Type B pancreatic cell (in vitro differentiated cells): ENCODE measurements at regions not wholly inside any gene's neighbourhood (a gene's known extent, or its start where the extent isn't known, plus 50 kb on each side); places are given as distances from the start of the nearest gene placed in this dataset.

Experiments
- DNase-seq: peaks from one replicate; pipeline ENCODE4 v3.0.0; 2021; ENCODE audit warnings: mixed read lengths; ENCODE audit not compliant: unreplicated experiment; ENCODE audit errors: extremely low spot score
- H3K27ac Mint-ChIP-seq: 2 replicates; pipeline ENCODE4 v1.8.0; 2021; ENCODE audit warnings: mild to moderate bottlenecking, mixed read lengths
- H3K27me3 Mint-ChIP-seq: 2 replicates; pipeline ENCODE4 v1.8.0; 2021; ENCODE audit warnings: mixed read lengths
- H3K36me3 Mint-ChIP-seq: 2 replicates; pipeline ENCODE4 v1.8.0; 2021; ENCODE audit warnings: mixed read lengths
- H3K4me1 Mint-ChIP-seq: one replicate; pipeline ENCODE4 v1.8.0; 2021; ENCODE audit warnings: mixed read lengths; ENCODE audit not compliant: unreplicated experiment
- H3K4me3 Mint-ChIP-seq: 2 replicates; pipeline ENCODE4 v1.8.0; 2021; ENCODE audit warnings: mild to moderate bottlenecking, mixed read lengths
- H3K9me3 Mint-ChIP-seq: 2 replicates; pipeline ENCODE4 v1.8.0; 2021; ENCODE audit warnings: mixed read lengths
- CTCF ChIP-seq: fragments of 200-600 bp; sonication (generic); conservative IDR thresholded peaks from 2 replicates; pipeline ENCODE4 v1.5.0; 2021; ENCODE audit warnings: antibody characterized with exemption, mild to moderate bottlenecking

GRCh38 chr14:76599559-76600287 is 161.5 kb upstream of the VASH1 start:
- no peak for DNase-seq
- H3K9me3 Mint-ChIP-seq = no peaks in the 10 kb centered on the region
- H3K27ac Mint-ChIP-seq = no peak overlapping the region
- no peaks in the 10 kb centered on the region for H3K4me1 Mint-ChIP-seq
- H3K4me3 Mint-ChIP-seq = no peak overlapping the region
- peaks cover 29% of the 10 kb centered on the region for H3K27me3 Mint-ChIP-seq
- TF ChIP-seq CTCF = no peak
- no peaks in the 10 kb centered on the region for H3K36me3 Mint-ChIP-seq

- no peak for DNase-seq
- Mint-ChIP-seq H3K4me1 (no peaks in the 10 kb centered on the region), H3K27me3 (peaks cover 27% of the 10 kb centered on the region), H3K36me3 (no peaks in the 10 kb centered on the region), H3K27ac (no peak overlapping the region), H3K4me3 (no peak overlapping the region), H3K9me3 (no peaks in the 10 kb centered on the region)
- TF ChIP-seq CTCF = no peak
These were observed 157.6 kb upstream of the VASH1 start for GRCh38 chr14:76603713-76604112.

GRCh38 chr14:76607510-76607909 is 153.8 kb upstream of the VASH1 start:
- no peak overlapping the region for H3K27ac Mint-ChIP-seq
- H3K27me3 Mint-ChIP-seq = peaks cover 33% of the 10 kb centered on the region
- TF ChIP-seq CTCF = no peak
- H3K36me3 Mint-ChIP-seq = no peaks in the 10 kb centered on the region
- DNase-seq = no peak
- H3K9me3 Mint-ChIP-seq = no peaks in the 10 kb centered on the region
- H3K4me3 Mint-ChIP-seq = no peak overlapping the region
- no peaks in the 10 kb centered on the region for H3K4me1 Mint-ChIP-seq

GRCh38 chr14:76612654-76613053 is 148.6 kb upstream of the VASH1 start:
- Mint-ChIP-seq H3K36me3 (no peaks in the 10 kb centered on the region), H3K4me1 (no peaks in the 10 kb centered on the region), H3K9me3 (peaks cover 8% of the 10 kb centered on the region), H3K4me3 (no peak overlapping the region), H3K27ac (no peak overlapping the region), H3K27me3 (peaks cover 27% of the 10 kb centered on the region)
- TF ChIP-seq CTCF = no peak
- no peak for DNase-seq

- DNase-seq = no peak
- Mint-ChIP-seq H3K4me1 (no peaks in the 10 kb centered on the region), H3K27me3 (peaks cover 27% of the 10 kb centered on the region), H3K4me3 (no peak overlapping the region), H3K36me3 (no peaks in the 10 kb centered on the region), H3K9me3 (peaks cover 8% of the 10 kb centered on the region), H3K27ac (no peak overlapping the region)
- TF ChIP-seq CTCF = no peak
These were observed 147.7 kb upstream of the VASH1 start for GRCh38 chr14:76613616-76614015.
